Osteoblast (primary cell): ENCODE measurements at regions not wholly inside any gene's neighbourhood (a gene's known extent, or its start where the extent isn't known, plus 50 kb on each side); places are given as distances from the start of the nearest gene placed in this dataset.

ENCODE experiments used
- DNase-seq: peaks from one replicate; pipeline ENCODE4 v3.0.0; 2011; ENCODE audit warnings: low spot score, mixed read lengths; ENCODE audit not compliant: insufficient read length; ENCODE audit errors: missing footprints
- H2AFZ ChIP-seq: 2 replicates; pipeline ENCODE4 v1.6.0; 2011; ENCODE audit warnings: mild to moderate bottlenecking, low read length
- H3K27ac ChIP-seq: 2 replicates; pipeline ENCODE4 v1.5.1; 2011; ENCODE audit warnings: mild to moderate bottlenecking, low read depth, low read length, moderate library complexity
- H3K27me3 ChIP-seq: 2 replicates; pipeline ENCODE4 v1.6.0; 2012; ENCODE audit warnings: mild to moderate bottlenecking, control low read depth, inconsistent platforms, low read length, moderate library complexity; ENCODE audit not compliant: insufficient read depth
- H3K36me3 ChIP-seq: 2 replicates; pipeline ENCODE4 v1.5.1; 2011; ENCODE audit warnings: mild to moderate bottlenecking, low read length, control low read depth, moderate library complexity; ENCODE audit not compliant: insufficient read depth
- H3K4me1 ChIP-seq: 2 replicates; pipeline ENCODE4 v1.5.1; 2011; ENCODE audit warnings: mild to moderate bottlenecking, low read length, control low read depth, moderate library complexity; ENCODE audit not compliant: insufficient read depth
- H3K4me2 ChIP-seq: 2 replicates; pipeline ENCODE4 v1.6.0; 2011; ENCODE audit warnings: mild to moderate bottlenecking, low read length; ENCODE audit not compliant: insufficient read depth
- H3K4me3 ChIP-seq: fragments of 200-600 bp; sonication (generic); 3 replicates; pipeline ENCODE4 v1.5.1; 2012; ENCODE audit warnings: mild to moderate bottlenecking, low read length, inconsistent platforms; ENCODE audit not compliant: insufficient read depth
- H3K79me2 ChIP-seq: 2 replicates; pipeline ENCODE4 v1.6.0; 2012; ENCODE audit warnings: mild to moderate bottlenecking, low read length, control low read depth, inconsistent platforms; ENCODE audit not compliant: insufficient read depth
- H3K9me3 ChIP-seq: 2 replicates; pipeline ENCODE4 v1.5.1; 2011; ENCODE audit warnings: low read depth, low read length, control low read depth
- H4K20me1 ChIP-seq: 2 replicates; pipeline ENCODE4 v1.6.0; 2012; ENCODE audit warnings: mild to moderate bottlenecking, low read length, control low read depth; ENCODE audit not compliant: insufficient read depth
- TF ChIP-seq, protein P1 (sequence below): IDR thresholded peaks from 2 replicates; pipeline ENCODE4 v1.5.1; 2011; ENCODE audit warnings: mild to moderate bottlenecking, low read depth, low read length, moderate library complexity; ENCODE audit errors: extremely low read depth

DNA sequence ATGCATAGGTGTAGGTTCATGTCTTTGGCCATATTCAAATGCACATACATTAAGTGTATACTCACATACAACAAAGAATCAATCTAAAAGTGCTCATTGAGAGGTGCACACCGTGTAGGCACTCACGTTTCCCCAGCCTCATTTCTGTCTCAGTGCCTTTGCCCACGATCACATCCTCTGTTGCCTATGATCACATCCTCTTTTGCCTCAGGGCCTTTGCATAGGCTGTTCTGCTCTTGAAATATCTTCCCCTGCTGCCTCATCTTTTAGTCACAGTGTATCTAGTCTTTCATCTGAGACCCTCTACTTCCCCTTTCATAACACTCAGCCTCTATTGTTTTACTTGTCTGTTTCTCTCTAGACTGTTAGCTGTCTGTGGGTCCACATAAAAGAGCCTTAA is 69.3 kb downstream of the FOXD2 start:
- Histone ChIP-seq H3K4me1 (peaks cover 3% of the 10 kb centered on the region), H3K27ac (no peak overlapping the region), H3K79me2 (no peaks in the 10 kb centered on the region), H2AFZ (no peak overlapping the region), H4K20me1 (no peaks in the 10 kb centered on the region), H3K4me2 (no peak overlapping the region), H3K27me3 (peaks cover 38% of the 10 kb centered on the region), H3K36me3 (no peaks in the 10 kb centered on the region), H3K4me3 (no peak overlapping the region), H3K9me3 (no peaks in the 10 kb centered on the region)
- no peak for DNase-seq
- TF ChIP-seq, protein P1, sequence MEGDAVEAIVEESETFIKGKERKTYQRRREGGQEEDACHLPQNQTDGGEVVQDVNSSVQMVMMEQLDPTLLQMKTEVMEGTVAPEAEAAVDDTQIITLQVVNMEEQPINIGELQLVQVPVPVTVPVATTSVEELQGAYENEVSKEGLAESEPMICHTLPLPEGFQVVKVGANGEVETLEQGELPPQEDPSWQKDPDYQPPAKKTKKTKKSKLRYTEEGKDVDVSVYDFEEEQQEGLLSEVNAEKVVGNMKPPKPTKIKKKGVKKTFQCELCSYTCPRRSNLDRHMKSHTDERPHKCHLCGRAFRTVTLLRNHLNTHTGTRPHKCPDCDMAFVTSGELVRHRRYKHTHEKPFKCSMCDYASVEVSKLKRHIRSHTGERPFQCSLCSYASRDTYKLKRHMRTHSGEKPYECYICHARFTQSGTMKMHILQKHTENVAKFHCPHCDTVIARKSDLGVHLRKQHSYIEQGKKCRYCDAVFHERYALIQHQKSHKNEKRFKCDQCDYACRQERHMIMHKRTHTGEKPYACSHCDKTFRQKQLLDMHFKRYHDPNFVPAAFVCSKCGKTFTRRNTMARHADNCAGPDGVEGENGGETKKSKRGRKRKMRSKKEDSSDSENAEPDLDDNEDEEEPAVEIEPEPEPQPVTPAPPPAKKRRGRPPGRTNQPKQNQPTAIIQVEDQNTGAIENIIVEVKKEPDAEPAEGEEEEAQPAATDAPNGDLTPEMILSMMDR: no peak

DNA sequence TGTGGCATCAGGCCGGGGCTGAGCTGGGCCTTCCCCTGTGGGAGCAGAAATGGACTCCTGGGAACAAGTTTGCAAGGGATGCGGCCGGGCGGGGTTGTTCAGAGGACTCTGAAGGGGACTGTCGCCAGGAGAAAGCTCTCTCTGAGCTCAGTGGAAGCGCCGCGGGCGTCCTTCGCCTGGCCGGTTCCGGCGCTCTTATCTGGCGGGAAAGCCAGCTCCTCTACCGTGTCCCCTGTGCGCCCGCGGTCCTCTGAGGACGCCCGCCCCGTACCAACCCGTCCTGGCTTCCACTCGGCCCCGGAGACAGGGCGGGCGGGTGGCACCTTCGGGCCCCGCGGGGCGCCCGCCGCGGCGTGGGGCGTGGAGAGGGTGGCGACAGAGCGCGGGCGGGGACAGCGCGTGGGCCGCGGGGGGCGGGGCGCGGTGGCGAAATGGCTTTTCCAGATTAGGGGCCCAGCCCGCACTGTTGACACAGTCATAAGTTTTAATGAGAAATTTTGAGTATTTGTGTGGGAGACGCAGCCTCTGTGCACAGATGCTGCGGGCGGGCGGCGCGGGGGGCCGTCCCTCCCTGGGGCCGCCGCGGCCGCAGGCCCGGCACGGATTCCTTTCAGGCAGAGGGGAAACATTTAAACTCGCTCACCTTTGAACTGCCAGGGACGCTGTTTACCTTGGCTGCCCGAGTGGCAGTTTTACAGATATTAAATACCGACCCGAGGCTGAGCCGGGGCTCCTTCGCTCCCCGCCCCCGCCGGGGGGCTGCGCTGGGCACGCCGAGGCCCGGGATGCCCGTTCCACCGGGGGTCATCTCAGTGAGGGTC is 70.2 kb downstream of the FOXD2 start:
- H3K4me3 ChIP-seq: peak overlapping the region; percentile 51
- peaks cover 3% of the 10 kb centered on the region for H3K4me1 ChIP-seq
- no peak for DNase-seq
- peaks cover 43% of the 10 kb centered on the region for H3K27me3 ChIP-seq
- H3K9me3 ChIP-seq: no peaks in the 10 kb centered on the region
- no peak overlapping the region for H3K4me2 ChIP-seq
- no peak overlapping the region for H3K27ac ChIP-seq
- no peak overlapping the region for H2AFZ ChIP-seq
- no peaks in the 10 kb centered on the region for H3K79me2 ChIP-seq
- TF ChIP-seq, protein P1: no peak
- H4K20me1 ChIP-seq: no peaks in the 10 kb centered on the region
- H3K36me3 ChIP-seq: no peaks in the 10 kb centered on the region

DNA sequence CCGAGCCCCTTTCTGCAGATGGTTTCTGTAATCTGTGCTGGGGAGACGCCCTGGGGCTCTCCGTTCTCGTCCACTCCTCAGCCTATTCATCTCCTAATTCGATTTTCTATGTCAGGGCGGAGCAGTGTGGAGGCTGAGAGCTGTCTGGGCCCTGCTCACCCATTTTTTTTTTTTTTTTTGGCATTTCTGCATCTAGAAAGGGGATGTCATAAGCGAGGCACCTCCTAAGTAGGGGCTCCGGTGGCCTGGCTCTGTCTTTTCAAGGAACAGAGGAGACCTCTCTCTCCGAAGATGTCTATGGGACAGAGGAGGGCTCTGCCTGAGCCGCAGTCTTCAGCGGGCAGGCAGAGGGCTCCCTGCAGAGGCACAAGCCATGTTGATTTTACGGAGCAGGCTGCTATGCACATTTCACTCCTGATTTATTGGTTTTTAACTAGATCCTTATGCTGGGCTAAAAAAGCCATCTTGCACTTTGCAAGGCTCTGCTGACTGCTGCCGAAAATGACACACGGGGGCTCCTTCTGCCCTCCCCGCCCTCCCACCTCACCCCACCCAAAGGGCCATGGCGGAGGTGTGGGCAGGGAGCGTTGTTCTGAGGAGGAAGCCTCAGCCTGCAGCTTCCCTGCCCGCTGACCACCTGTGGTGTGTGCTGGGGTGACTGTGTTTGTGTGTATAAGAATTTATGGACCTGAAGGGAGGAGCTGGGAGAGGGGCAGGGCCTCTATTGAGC is 71.0 kb downstream of the FOXD2 start:
- TF ChIP-seq, protein P1: no peak
- Histone ChIP-seq H3K4me2 (no peak overlapping the region), H3K4me3 (peak overlapping the region; percentile 51), H3K9me3 (no peaks in the 10 kb centered on the region), H4K20me1 (no peaks in the 10 kb centered on the region), H2AFZ (no peak overlapping the region), H3K4me1 (peaks cover 3% of the 10 kb centered on the region), H3K27ac (no peak overlapping the region), H3K79me2 (no peaks in the 10 kb centered on the region), H3K36me3 (no peaks in the 10 kb centered on the region), H3K27me3 (peaks cover 43% of the 10 kb centered on the region)
- no peak for DNase-seq

DNA sequence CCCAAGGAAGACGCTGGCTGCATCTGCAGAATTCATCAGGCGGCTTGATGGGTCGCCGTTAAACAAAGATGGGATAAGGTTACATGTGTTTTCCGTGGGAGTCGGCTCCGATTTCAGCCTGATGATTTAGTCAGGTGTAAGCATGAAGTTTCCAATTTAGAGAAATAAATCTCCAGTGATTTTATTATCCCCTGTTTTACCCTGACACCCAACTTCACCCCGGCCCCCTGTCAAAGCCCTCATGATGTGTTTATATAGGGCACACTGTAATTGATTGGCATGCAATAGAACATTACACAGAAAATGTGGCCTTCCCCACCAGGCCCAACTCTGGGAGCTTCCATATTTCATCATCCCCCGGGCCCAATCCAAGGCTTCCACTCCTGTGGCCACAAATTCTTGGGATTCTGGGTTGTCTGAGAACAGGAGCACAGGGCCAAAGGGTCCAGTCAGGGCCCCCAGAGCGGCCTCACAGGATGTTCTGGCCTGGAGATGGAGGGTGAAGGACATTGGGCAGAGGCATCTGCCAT is 72.5 kb downstream of the FOXD2 start:
- no peak overlapping the region for H3K27ac ChIP-seq
- DNase-seq: no peak
- H3K4me1 ChIP-seq: peaks cover 3% of the 10 kb centered on the region
- no peaks in the 10 kb centered on the region for H4K20me1 ChIP-seq
- H3K9me3 ChIP-seq: no peaks in the 10 kb centered on the region
- H3K4me2 ChIP-seq: no peak overlapping the region
- no peak overlapping the region for H2AFZ ChIP-seq
- peaks cover 43% of the 10 kb centered on the region for H3K27me3 ChIP-seq
- H3K36me3 ChIP-seq: no peaks in the 10 kb centered on the region
- TF ChIP-seq, protein P1: no peak
- no peak overlapping the region for H3K4me3 ChIP-seq
- H3K79me2 ChIP-seq: no peaks in the 10 kb centered on the region
